HG03460 (cell line): ENCODE measurements at regions not wholly inside any gene's neighbourhood (a gene's known extent, or its start where the extent isn't known, plus 50 kb on each side); places are given as distances from the start of the nearest gene placed in this dataset.

ENCODE experiments used
- ATAC-seq: cut with Tn5 transposase; IDR thresholded peaks from one replicate; pipeline ENCODE4 v1.9.1; 2021; ENCODE audit not compliant: unreplicated experiment

- no peak for ATAC-seq
Observed at GRCh38 chr3:167958141-167958540, 137.6 kb downstream of the GOLIM4 start.

GRCh38 chr3:167952969-167953368 is 142.8 kb downstream of the GOLIM4 start:
- ATAC-seq, result no peak

- ATAC-seq, result no peak
Observed at GRCh38 chr3:167950212-167950611, 145.5 kb downstream of the GOLIM4 start.

GRCh38 chr3:167941234-167941995 is 154.3 kb downstream of the GOLIM4 start:
- ATAC-seq, result no peak

GRCh38 chr3:167940241-167940640 is 155.5 kb downstream of the GOLIM4 start:
- no peak for ATAC-seq

- no peak for ATAC-seq
Observed at GRCh38 chr3:167938516-167938915, 157.2 kb downstream of the GOLIM4 start.

GRCh38 chr3:167936019-167936418 is 159.7 kb downstream of the GOLIM4 start:
- ATAC-seq, result no peak

- ATAC-seq, result no peak
Observed at GRCh38 chr3:167930453-167930852, 165.3 kb downstream of the GOLIM4 start.

GRCh38 chr3:167929968-167930367 is 165.8 kb downstream of the GOLIM4 start:
- no peak for ATAC-seq

GRCh38 chr3:167928381-167928780 is 167.3 kb downstream of the GOLIM4 start:
- ATAC-seq, result no peak

- no peak for ATAC-seq
Observed at GRCh38 chr3:167920747-167921146, 175.0 kb downstream of the GOLIM4 start.

GRCh38 chr3:167919590-167919989 is 176.1 kb downstream of the GOLIM4 start:
- ATAC-seq, result no peak

GRCh38 chr3:167918686-167919085 is 177.0 kb downstream of the GOLIM4 start:
- ATAC-seq, result no peak

- ATAC-seq, result no peak
Observed at GRCh38 chr3:167918008-167918596, 177.6 kb downstream of the GOLIM4 start.

- ATAC-seq, result no peak
Observed at GRCh38 chr3:167913219-167913835, 177.8 kb downstream of the SERPINI1 start.

GRCh38 chr3:167909952-167910351 is 174.4 kb downstream of the SERPINI1 start:
- ATAC-seq, result no peak

GRCh38 chr3:167909504-167909896 is 174.0 kb downstream of the SERPINI1 start:
- ATAC-seq, result no peak

GRCh38 chr3:167908746-167909503 is 173.4 kb downstream of the SERPINI1 start:
- ATAC-seq, result no peak

GRCh38 chr3:167908221-167908620 is 172.7 kb downstream of the SERPINI1 start:
- ATAC-seq, result no peak

- no peak for ATAC-seq
Observed at GRCh38 chr3:167901138-167901537, 165.6 kb downstream of the SERPINI1 start.

- no peak for ATAC-seq
Observed at GRCh38 chr3:167899093-167899492, 163.6 kb downstream of the SERPINI1 start.

- ATAC-seq, result no peak
Observed at GRCh38 chr3:167898091-167898490, 162.6 kb downstream of the SERPINI1 start.
